Kidney tubule cell (primary cell): ENCODE measurements at regions not wholly inside any gene's neighbourhood (a gene's known extent, or its start where the extent isn't known, plus 50 kb on each side); places are given as distances from the start of the nearest gene placed in this dataset.
"Not testable (repeated sequence)": the region's sequence is repeated elsewhere in the genome, so short reads cannot be mapped to it uniquely, and the experiment has no call there.

Experiments
- DNase-seq: peaks from one replicate; pipeline ENCODE4 v3.0.0-alpha.2; 2018; ENCODE audit warnings: low spot score

DNA sequence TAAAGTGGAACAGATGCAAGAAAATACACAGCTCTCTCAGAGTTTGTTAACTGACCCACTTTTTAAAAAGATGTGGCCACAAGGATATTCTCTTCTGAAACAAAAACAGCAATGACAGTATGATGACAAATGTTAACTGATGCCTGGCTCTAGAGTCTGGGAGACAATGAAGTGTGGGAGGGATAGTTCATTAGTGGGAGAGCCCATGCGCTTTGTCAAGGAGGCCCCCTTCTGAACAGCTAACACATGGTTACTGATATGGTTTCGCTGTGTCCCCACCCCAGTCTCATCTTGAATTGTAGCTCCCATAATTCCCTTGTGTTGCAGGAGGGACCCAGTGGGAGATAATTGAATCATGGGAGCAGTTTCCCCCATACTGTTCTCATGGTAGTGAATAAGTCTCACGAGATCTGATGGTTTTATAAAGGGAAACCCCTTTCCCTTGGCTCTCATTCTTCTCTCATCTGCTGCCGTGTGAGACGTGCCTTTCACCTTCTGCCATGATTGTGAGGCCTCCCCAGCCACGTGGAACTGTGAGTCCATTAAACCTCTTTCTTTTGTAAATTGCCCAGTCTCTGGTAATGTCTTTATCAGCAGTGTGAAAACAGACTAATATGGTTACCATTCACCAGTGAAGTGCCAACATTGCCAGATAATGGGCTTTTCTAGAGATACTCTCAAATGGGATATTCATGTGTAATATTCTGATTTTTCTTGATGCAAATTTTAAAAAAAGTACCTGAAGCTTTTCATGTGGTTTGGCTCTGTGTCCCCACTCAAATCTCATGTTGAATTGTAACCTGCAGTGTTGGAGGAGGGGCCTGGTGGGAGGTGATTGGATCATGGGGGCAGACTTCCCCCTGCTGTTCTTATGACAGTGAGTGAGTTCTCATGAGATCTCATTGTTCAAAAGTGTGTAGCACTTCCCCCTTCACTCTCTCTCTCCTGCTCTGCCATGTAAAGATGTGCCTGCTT is 435.8 kb downstream of the SHISA9 start:
- DNase-seq: not testable (repeated sequence)

DNA sequence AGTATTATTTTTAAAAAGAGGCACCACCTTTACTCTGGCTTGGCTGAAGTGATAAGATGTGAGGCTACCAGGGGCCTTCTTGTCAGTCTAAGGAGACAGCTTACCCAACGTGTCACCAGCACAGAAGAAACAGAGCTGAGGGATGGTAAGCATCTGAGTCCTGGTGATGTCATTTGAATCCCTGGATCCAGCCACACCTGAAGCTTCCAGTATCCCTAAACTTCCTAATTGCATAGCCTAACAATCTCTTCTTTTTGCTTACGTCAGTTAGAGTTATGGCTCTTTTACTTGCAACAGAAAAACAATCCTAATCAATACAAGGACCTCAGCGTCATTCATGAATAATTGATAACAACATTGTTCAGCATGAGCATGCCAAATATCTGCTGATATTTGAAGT is 436.6 kb downstream of the SHISA9 start:
- DNase-seq: no peak

DNA sequence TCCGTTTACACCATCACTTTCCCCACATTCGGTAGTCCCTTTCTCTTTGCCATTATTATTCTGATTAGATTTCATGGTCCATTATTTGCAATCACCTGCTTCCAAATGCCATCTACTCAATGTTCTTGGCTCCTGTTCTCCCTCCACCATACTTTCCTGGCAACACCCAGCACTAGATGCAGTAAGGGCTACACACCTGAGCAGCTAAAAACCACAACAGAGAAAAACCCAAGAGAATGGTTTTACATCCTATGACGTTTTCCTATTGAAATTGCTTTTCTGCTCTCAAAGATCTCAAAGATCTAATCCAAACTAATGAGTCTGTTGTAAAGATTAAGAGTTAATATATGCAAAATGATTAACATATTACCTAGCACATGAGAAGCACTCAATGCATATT is 441.3 kb downstream of the SHISA9 start:
- no peak for DNase-seq

DNA sequence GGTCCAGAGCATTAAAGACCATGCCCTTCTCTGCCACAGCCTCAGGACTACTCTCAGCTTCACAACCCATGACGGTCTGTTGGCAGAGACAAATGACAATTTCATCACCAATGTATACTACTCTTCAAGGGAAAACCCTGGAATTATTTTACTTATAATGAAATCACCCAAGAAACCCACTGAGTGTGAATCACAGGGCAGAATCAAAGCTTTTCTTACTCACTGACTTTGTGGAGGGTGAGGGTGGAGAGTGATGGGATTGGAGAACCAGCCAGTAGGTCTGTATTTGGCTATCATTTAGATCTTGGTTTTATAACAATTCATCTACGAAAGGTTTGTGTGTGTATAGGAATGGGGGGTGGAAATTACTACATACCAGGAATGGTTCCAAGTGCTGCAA is 442.6 kb downstream of the SHISA9 start:
- peak; percentile 77 for DNase-seq

DNA sequence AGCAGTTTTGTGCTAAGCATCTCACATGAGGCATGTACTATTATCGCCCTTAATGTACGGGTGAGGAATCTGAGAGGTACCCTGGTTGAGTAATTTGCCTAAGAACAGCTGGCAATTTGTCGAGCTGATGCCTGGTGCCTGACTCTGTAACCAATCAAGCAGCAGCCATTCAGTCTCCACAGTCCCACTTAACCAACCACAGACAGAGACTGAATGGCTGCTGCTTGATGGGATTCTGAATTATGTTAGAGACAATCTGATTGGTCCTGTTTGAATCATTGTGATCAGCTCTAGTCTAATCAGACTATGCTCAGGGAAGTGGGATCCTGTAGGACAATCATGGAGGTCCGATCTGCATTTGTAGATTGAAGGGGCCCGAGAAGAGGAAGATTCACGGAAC is 447.0 kb downstream of the SHISA9 start:
- DNase-seq: no peak

DNA sequence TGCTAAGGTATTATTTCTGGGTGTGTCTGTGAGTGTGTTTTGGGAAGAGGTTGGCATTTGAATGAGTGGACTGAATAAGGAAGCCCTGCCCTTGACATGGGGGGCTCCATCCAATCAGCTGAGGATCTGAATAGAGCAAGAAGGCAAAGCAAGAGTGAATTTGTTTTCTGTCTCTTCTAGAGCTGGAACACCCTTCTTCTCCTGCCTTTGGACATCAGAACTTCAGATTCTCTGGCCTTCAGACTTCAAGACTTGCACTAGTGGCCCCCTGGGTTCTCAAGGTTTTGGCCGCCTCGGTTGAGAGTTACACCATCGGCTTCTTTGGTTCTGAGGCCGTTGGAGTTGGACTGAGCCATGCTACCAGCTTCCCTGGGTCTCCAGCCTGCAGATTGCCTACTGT is 448.6 kb downstream of the SHISA9 start:
- no peak for DNase-seq

DNA sequence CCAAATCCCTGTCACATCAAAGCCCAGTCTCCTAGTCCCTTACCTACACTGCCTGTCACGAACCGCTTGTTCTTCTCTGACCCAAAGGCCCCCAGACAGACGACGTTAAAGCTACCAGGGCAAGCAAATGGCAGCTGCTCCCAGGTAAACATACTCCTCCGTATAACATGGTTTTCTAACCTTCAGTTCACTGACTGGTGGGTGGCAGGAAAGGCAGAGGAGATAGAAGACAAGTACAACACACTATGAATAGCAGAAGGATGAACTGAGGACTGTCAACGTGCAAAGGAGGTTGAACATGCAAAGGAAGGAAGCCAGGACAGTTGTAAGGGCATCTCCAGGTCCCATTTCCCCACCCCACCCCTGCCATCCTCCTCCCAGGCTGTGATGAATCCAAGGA is 449.8 kb downstream of the SHISA9 start:
- DNase-seq: no peak

DNA sequence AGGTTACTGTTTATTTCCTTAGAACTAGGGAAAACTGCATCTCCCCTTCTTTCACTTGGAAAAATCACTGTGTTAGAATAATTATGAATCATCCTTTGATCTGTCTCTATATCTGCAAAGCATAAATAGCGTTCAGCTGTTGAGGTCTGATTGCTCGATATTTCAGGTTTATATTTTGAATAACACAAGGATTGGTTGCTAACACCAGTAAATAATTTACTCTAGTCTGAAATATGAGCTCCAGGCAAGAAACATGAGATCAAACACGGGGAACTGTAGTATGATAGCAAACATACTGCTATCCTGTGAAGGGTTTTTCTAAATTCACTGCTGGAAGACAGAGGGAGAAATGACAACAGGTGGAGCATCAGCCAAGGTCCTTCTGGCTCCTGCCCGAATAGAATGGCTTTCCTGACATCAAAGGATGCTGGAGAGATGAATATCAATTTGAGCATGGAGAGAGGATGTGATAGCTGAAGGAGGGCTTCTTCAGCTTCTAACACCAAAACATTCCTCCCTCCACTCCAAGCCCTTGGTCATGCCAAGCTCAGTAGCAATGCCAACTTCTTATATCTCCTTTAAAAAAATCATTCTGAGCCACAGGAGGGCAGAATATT is 450.3 kb downstream of the SHISA9 start:
- DNase-seq: peak; percentile 44

DNA sequence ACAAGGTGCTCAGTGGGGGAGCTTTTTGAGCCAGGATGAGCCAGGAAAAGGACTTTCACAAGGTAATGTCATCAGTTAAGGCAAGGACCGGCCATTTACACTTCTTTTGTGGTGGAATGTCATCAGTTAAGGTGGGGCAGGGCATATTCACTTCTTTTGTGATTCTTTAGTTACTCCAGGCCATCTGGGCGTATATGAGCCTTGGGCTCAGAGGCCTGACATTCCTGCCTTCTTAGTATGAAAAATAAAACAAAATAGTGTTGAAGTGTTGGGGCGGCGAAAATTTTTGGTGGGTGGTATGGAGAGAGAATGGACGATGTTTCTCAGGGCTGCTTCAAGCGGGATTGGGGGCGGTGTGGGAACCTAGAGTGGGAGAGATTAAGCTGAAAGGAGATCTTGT is 451.4 kb downstream of the SHISA9 start:
- DNase-seq: not testable (repeated sequence)

DNA sequence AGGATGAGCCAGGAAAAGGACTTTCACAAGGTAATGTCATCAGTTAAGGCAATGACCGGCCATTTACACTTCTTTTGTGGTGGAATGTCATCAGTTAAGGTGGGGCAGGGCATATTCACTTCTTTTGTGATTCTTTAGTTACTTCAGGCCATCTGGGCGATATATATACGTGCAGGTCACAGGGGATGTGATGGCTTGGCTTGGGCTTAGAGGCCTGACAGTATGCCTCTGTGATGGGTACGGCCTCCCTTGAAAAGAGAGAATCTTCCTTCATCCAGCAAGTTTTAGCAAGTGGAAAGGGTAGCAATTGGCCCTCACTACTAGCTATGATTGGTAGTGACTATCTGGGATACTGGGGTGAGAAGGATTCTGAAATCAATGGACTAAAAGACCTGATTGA is 456.4 kb downstream of the SHISA9 start:
- DNase-seq: not testable (repeated sequence)

DNA sequence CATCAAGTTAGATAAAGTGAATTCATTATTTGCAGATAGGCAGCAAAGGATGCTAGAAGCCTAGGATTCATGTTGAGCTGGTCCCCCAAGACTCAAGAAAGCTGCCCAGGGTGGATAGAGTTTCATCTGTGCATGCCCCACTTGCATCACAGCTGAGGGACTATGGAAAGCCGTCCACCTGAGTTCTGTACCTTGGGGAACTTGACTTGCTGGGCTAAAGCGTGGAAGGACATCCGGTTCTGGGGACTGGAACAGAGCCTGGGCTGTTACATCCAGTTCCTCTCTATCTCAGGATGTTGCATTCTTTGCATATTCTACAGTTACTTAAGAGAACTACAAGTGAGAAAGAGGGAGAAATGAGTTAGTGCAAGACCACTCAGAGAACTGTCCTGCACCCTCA is 458.4 kb downstream of the SHISA9 start:
- no peak for DNase-seq

DNA sequence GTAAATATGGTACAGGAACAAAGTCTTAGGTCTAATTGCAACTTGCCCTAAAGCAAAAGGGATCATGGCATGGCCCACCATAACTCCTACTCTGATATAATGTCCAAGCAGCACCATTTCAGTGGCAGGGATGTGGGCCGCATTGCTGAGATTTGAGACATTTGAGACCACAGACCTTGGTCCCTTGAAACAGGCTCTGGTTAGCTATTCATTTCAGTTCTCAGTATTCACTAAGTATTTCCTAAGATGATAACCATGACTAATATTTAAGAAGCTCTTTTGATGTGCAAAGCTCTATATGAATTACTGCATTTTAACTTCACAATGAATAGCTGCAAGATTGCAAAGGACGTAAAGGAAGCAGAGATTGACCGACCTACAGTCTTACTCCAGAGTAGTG is 471.0 kb downstream of the SHISA9 start:
- no peak for DNase-seq

DNA sequence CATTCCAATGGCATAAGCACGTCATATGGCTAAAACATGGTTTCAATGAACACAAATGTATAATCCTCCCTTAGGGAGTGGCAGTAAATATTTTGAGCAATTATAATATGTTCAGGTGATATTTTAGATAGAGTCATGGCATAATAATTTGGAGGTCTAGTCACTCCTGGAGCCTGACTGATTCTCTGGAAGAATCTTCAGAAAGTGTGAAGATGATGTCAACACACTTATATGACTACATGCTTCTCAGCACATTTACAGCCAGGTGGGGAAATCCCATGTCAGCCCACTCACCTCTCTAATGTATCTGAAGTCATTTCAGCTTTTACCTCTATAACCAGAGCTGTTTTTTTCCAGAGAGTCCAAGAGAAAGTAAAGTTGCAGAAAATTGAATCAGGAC is 474.8 kb downstream of the SHISA9 start:
- peak; percentile 93 for DNase-seq

DNA sequence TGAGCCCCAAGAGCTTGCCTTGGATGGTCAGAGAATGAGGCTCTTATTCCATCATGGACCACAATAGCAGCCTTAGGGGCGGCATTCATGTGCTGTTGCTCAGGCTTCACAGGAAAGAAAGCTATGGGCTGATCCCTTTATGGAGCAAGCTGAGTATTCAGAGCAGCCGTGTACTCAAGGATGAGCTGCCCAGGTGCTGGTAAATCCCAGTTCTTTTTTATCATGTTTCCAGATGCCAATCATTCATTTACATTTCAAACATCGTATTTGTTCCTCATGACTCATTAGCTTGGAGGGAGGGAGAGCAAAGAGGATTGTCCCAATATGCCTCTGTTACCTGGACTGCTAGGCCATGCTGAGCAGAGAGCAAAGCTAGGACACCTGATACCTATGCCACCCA is 475.7 kb downstream of the SHISA9 start:
- DNase-seq: peak; percentile 71

DNA sequence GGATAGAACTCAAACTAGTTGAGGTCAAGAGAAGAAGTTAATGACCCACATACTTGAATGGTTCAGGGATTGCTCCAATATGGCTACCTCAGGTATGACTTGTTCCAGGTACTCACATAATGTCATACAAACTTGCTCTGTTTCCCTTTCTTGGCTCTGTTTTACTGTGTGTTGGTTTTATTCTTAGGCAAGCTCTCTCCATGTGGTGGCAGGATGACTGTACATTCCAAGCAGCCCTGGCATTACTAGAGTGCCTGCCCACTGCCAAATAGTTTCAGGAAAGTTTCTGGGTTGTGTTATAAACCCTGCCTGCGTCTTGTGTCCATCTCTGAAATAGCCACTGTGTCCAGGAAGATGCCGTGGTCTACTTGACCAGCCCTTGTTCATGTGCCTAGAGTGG is 476.8 kb downstream of the SHISA9 start:
- peak; percentile 84 for DNase-seq

DNA sequence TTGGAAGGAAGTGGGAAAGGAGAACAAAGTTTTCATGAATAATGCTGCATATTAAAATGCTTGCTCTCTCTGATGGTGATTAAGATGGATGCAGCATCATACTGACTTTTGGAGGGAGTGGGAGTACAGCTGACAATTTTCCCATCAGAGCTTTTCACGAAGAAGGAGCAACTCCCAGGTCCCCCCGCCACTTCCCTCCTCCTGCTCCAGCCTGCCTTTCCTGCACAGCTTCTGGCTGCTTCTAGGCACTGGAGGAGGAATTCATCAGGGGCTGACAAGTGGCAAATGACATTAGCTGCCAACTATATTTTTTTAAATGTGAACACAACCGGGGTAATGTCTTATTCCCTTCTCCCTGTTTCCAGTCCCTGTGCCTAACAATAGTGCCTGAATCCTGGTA is 477.9 kb downstream of the SHISA9 start:
- no peak for DNase-seq

DNA sequence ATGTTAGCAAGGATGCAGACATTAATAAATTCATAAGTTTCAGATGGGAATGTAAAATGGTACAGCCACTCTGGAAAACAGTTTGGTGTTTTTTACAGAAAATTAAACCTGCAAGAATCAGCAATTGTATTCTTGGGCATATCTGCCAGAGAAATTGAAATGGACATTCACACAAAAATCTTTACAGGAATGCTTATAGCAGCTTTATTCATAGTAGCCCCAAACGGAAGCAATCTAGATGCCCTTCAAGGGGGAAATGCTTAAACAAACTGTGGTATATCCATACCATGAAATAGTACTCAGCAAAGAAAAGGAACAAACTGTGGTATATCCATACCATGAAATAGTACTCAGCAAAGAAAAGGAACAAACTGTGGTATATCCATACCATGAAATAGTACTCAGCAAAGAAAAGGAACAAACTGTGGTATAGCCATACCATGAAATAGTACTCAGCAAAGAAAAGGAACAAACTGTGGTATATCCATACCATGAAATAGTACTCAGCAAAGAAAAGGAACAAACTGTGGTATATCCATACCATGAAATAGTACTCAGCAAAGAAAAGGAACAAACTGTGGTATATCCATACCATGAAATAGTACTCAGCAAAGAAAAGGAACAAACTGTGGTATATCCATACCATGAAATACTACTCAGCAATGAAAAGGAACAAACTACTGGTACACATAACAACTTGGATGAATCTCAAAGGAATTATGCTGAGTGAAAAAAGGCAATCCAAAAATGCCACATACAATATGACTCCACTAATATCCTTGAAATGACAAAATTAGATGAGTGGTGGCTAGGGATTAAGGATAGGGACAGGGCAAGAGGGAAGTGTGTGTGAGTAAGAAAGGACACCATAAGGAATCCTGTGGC is 484.0 kb downstream of the SHISA9 start:
- DNase-seq: not testable (repeated sequence)

DNA sequence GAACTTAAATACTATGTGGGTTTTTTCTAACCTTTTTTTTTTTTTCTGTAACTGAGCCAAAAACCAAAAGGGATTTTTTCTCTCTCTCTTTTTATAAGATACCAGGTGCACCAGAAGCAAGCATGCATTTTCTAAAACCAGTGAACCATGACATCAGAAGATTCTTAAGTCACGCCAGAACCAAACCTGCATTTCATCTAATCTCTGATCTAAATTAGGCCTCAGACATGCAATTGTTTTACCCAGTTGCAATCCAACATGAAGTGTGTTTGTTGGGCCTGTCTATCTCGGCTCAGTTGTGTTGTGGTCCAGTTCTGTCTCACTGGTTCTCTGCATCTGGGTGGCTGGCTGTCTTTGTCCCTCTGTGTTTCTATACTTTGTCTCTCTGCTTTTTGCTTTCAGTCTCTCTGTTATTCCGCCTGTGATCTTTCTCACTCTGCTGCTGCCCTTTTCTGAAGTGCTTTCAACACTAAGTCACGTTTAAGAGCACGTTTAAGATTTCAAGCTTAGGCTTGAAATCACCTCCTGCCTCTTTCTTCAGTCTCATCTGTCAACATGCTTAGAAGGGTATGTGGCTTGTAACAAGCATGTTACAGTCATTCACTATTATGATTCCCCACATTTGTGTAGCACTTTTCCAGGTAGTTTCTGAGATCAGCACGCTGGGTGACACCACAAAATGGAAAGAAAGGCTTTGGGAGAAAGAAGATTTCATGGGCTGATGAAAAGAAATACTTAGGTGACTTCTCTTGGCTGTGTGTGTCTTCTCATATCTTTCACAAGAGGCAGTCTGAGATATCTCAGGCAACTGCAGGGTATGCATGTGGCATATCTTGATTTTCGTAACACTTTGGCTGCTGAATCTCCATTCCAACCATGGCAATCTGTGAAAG is 488.9 kb downstream of the SHISA9 start:
- DNase-seq: peak; percentile 60

DNA sequence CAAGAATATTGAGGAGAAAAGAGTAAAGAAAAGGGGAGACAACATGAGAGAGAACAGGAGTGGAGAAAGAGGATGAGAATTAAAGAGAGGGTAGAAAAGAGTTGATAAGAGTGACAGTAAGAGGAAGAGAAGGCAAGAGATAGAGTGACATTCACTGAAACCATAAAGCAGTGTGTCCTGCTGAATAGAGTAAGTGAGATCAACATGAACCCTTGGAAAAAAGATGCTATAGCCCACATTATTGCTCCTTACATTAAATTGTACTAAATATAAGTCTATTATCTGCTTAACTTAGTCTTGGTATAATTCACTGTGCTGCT is 489.5 kb downstream of the SHISA9 start:
- no peak for DNase-seq

DNA sequence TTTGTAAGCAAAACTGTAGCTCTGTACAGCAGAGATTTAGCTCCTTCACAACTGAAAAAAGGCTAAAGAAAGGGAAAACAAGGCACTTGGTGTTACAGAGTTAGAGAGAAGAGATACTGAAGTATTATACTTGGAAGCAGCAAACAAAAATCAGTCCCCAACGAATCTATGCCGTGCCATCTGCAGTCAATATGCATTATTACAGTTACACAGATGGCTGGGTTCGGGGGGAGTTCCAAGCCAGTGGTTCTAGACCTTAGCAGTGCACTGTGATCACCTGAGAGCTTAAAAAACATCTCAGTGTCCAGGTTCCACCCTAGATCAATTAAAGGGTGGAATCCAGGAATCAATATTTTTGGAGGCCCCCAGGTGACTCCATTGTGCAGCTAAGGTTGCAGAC is 489.9 kb downstream of the SHISA9 start:
- no peak for DNase-seq

DNA sequence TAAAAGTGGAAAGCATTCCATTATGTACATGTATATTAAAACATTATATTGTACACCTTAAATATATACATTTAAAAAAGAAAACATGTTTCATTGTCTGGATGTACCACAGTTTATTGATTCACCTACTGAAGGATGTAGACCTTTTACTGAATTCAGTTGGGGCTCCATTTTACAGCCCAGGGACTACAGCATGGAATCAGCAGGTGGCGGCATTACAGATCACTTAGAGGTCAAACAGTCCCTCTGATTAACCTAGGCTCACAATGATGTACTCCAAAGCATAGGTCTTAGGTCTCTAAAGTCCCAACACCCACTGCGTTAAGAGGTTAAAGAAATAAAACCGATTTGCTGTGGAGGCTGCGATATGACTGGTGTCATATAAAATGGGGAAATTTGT is 490.9 kb downstream of the SHISA9 start:
- no peak for DNase-seq

DNA sequence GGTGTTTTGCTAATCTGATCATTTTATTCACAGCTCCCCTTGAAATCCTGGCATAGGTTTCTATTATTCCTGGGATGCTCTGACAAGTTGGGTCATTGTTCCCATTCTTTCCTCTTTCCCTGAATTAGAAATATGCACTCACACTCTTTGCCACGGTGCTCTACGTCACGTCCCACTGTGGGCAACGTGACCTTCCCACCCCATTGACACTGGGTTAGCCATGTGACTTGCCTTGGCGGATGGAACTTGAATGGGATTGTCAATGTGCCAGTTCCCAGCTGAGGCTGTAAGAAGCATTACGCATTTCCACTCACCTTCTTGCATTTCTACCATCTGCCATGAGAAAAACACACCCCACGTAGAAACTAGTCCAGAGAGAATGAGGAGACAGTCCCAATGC is 492.4 kb downstream of the SHISA9 start:
- DNase-seq: no peak
